ENCODE measurements at regions not wholly inside any gene's neighbourhood (a gene's known extent, or its start where the extent isn't known, plus 50 kb on each side); places are given as distances from the start of the nearest gene placed in this dataset.

DNA sequence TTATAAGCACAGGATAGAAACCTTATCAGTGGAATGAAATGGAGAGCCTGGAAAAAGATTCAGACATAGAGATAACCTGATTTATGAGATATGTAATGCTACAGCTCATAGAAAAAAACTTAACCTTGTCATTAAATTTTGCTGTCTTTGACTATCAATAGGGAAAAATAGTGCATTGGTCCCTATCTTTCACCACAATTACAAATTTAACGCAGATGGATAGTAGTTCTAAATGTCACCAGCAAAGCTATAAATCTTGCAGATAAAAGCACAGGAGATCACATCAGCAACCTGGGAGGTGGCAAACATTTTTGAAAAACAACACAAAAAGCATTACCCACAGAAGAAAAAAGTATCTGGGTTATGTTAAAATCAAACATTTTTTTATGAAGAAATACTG is 831.6 kb downstream of the BRINP3 start:
- Histone ChIP-seq H3K27me3 (ENCODE audit: low read depth, low read length) (no peaks in the 10 kb centered on the region), H3K4me1 (ENCODE audit: low read length) (no peaks in the 10 kb centered on the region), H4K20me1 (ENCODE audit: insufficient read depth, low read length) (no peaks in the 10 kb centered on the region), H3K4me3 (ENCODE audit: low read length) (no peak overlapping the region), H3K4me2 (ENCODE audit: low read length) (no peak overlapping the region), H2AFZ (ENCODE audit: low read depth, low read length) (no peak overlapping the region), H3K9me3 (ENCODE audit: insufficient read depth, low read length) (no peaks in the 10 kb centered on the region), H3K9ac (ENCODE audit: low read length) (no peak overlapping the region), H3K27ac (ENCODE audit: low read length) (no peak overlapping the region), H3K79me2 (ENCODE audit: low read length) (no peaks in the 10 kb centered on the region), H3K36me3 (replicated peaks; ENCODE audit: low read depth, low read length) (no peaks in the 10 kb centered on the region)
- TF ChIP-seq EZH2phosphoT487 (IDR thresholded peaks at IDR 0.05; ENCODE audit: low read depth) = no peak
- TF ChIP-seq, protein P1, sequence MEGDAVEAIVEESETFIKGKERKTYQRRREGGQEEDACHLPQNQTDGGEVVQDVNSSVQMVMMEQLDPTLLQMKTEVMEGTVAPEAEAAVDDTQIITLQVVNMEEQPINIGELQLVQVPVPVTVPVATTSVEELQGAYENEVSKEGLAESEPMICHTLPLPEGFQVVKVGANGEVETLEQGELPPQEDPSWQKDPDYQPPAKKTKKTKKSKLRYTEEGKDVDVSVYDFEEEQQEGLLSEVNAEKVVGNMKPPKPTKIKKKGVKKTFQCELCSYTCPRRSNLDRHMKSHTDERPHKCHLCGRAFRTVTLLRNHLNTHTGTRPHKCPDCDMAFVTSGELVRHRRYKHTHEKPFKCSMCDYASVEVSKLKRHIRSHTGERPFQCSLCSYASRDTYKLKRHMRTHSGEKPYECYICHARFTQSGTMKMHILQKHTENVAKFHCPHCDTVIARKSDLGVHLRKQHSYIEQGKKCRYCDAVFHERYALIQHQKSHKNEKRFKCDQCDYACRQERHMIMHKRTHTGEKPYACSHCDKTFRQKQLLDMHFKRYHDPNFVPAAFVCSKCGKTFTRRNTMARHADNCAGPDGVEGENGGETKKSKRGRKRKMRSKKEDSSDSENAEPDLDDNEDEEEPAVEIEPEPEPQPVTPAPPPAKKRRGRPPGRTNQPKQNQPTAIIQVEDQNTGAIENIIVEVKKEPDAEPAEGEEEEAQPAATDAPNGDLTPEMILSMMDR (IDR thresholded peaks at IDR 0.05; ENCODE audit: low read depth, low read length) = no peak

DNA sequence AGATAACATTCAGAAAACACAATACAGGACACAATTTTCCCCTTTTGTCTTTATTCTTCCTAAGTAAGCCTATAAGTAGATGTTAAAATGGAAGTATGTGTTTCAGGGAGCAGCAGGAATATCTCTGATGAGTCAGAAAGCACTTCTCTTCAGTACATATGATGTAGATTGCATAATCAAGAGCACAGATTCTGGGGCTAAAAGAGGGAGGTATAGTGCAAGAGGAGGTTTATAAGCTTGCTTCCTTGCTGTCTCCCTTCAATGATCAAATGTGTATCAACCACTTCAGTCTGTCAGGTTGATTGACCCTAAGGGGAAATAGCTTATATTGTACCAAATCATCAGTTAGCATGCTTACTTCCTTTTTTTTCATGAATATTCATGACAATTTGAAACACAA is 822.8 kb downstream of the BRINP3 start:
- Histone ChIP-seq H3K79me2 (ENCODE audit: low read length) (no peaks in the 10 kb centered on the region), H3K4me1 (ENCODE audit: low read length) (no peaks in the 10 kb centered on the region), H2AFZ (ENCODE audit: low read depth, low read length) (no peak overlapping the region), H3K9me3 (ENCODE audit: insufficient read depth, low read length) (no peaks in the 10 kb centered on the region), H3K9ac (ENCODE audit: low read length) (no peak overlapping the region), H3K4me2 (ENCODE audit: low read length) (no peak overlapping the region), H3K27me3 (ENCODE audit: low read depth, low read length) (no peaks in the 10 kb centered on the region), H3K36me3 (replicated peaks; ENCODE audit: low read depth, low read length) (no peaks in the 10 kb centered on the region), H3K4me3 (ENCODE audit: low read length) (no peak overlapping the region), H4K20me1 (ENCODE audit: insufficient read depth, low read length) (no peaks in the 10 kb centered on the region), H3K27ac (ENCODE audit: low read length) (no peak overlapping the region)
- TF ChIP-seq, protein P1 (IDR thresholded peaks at IDR 0.05; ENCODE audit: low read depth, low read length) = no peak
- TF ChIP-seq EZH2phosphoT487 (IDR thresholded peaks at IDR 0.05; ENCODE audit: low read depth) = no peak

DNA sequence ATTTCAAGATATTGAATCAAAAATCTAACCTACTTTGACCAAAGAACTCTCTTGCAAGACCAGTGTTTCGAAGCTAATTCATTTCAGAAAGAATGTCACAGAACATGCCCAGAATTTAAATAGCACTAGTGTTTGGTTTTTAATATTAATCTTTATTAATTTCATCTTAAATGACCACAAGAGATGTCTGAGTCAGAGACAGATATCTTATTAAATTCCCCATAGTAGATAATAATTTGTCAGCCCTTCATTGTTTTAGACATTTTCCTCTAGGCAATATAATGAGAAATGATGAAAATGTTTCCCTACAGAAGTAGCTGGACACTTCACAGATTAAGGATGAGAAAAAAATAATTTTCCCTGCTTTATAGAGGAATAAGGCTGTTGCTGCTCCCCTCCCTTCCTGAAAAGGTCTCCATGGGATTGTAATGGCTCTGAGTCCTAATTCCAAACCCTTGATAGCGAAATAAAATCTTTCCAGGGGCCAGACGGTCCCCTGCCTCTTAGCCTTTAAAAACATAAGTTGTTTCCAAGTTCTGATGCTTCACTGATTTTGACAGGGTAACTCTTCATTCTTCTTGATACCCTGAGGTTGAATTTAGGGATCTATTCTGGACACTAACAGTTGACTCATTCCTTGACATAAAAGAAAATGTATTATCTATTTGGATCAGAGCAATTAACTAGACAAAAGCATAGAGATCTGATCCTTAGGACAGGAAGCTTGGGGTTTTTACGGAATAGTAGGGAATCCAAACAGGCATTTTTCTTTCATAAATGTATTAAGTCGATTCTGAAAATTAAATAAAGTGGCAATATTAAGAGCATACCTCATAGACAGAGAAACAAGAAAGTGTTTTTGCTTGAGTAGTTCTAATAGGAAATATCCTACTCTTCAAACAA is 820.8 kb downstream of the BRINP3 start:
- Histone ChIP-seq H3K9me3 (ENCODE audit: insufficient read depth, low read length) (no peaks in the 10 kb centered on the region), H3K4me2 (ENCODE audit: low read length) (no peak overlapping the region), H3K79me2 (ENCODE audit: low read length) (no peaks in the 10 kb centered on the region), H2AFZ (ENCODE audit: low read depth, low read length) (no peak overlapping the region), H3K27me3 (ENCODE audit: low read depth, low read length) (no peaks in the 10 kb centered on the region), H3K4me3 (ENCODE audit: low read length) (no peak overlapping the region), H3K9ac (ENCODE audit: low read length) (no peak overlapping the region), H3K4me1 (ENCODE audit: low read length) (no peaks in the 10 kb centered on the region), H3K27ac (ENCODE audit: low read length) (no peak overlapping the region), H4K20me1 (ENCODE audit: insufficient read depth, low read length) (no peaks in the 10 kb centered on the region), H3K36me3 (replicated peaks; ENCODE audit: low read depth, low read length) (no peaks in the 10 kb centered on the region)
- TF ChIP-seq, protein P1 (IDR thresholded peaks at IDR 0.05; ENCODE audit: low read depth, low read length) = no peak
- no peak for TF ChIP-seq EZH2phosphoT487 (IDR thresholded peaks at IDR 0.05; ENCODE audit: low read depth)

DNA sequence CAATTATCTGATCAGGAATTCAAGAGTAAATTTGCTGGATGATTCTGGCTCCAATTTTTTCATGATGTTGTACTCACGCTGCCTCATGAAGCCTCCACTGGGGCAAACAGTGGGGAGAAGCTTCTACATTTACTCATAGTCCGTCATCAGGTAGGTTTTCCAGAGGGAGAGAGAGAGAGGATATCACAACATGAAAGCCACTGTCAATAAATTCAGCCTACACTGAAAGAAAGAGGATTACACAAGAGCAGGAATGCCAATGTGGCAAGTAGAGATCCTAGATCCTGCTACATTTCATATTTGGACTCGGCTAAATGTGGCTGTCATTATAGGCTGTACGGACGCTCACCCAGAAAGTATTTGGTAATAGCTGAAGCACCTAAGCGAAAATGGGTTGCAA is 819.9 kb downstream of the BRINP3 start:
- H3K36me3 ChIP-seq (replicated peaks; ENCODE audit: low read depth, low read length) = no peaks in the 10 kb centered on the region
- H3K9me3 ChIP-seq (ENCODE audit: insufficient read depth, low read length) = no peaks in the 10 kb centered on the region
- TF ChIP-seq, protein P1 (IDR thresholded peaks at IDR 0.05; ENCODE audit: low read depth, low read length) = no peak
- no peak for TF ChIP-seq EZH2phosphoT487 (IDR thresholded peaks at IDR 0.05; ENCODE audit: low read depth)
- no peak overlapping the region for H3K27ac ChIP-seq (ENCODE audit: low read length)
- H3K79me2 ChIP-seq (ENCODE audit: low read length) = no peaks in the 10 kb centered on the region
- H3K4me2 ChIP-seq (ENCODE audit: low read length) = no peak overlapping the region
- no peaks in the 10 kb centered on the region for H4K20me1 ChIP-seq (ENCODE audit: insufficient read depth, low read length)
- H3K4me3 ChIP-seq (ENCODE audit: low read length) = no peak overlapping the region
- no peak overlapping the region for H3K9ac ChIP-seq (ENCODE audit: low read length)
- H3K4me1 ChIP-seq (ENCODE audit: low read length) = no peaks in the 10 kb centered on the region
- H2AFZ ChIP-seq (ENCODE audit: low read depth, low read length) = no peak overlapping the region
- no peaks in the 10 kb centered on the region for H3K27me3 ChIP-seq (ENCODE audit: low read depth, low read length)

All from OCI-LY3 (cell line).